ENCODE measurements at regions not wholly inside any gene's neighbourhood (a gene's known extent, or its start where the extent isn't known, plus 50 kb on each side); places are given as distances from the start of the nearest gene placed in this dataset.
"Not testable (repeated sequence)": the region's sequence is repeated elsewhere in the genome, so short reads cannot be mapped to it uniquely, and the experiment has no call there.

GRCh38 chr15:38740206-38740605, 175.6 kb upstream of the RASGRP1 start:
- DNase-seq (ENCODE audit: low read depth in 2 of 2) = no peak

GRCh38 chr15:38743147-38743546, 178.5 kb upstream of the RASGRP1 start:
- no peak for DNase-seq (ENCODE audit: low read depth in 2 of 2)

- no peak for DNase-seq (ENCODE audit: low read depth in 2 of 2)
Measured at GRCh38 chr15:38745126-38745525, 180.5 kb upstream of the RASGRP1 start.

- DNase-seq (ENCODE audit: low read depth in 2 of 2) = no peak
Measured at GRCh38 chr15:38745626-38746025, 181.0 kb upstream of the RASGRP1 start.

- no peak for DNase-seq (ENCODE audit: low read depth in 2 of 2)
Measured at GRCh38 chr15:38746211-38746610, 181.6 kb upstream of the RASGRP1 start.

- no peak for DNase-seq (ENCODE audit: low read depth in 2 of 2)
Measured at GRCh38 chr15:38748710-38749109, 184.1 kb upstream of the RASGRP1 start.

GRCh38 chr15:38750786-38751185, 186.2 kb upstream of the RASGRP1 start:
- no peak for DNase-seq (ENCODE audit: low read depth in 2 of 2)

GRCh38 chr15:38755718-38756117, 191.1 kb upstream of the RASGRP1 start:
- DNase-seq (ENCODE audit: low read depth in 2 of 2) = no peak

GRCh38 chr15:38756441-38756840, 191.8 kb upstream of the RASGRP1 start:
- no peak for DNase-seq (ENCODE audit: low read depth in 2 of 2)

GRCh38 chr15:38758043-38758442, 193.4 kb upstream of the RASGRP1 start:
- no peak for DNase-seq (ENCODE audit: low read depth in 2 of 2)

- no peak for DNase-seq (ENCODE audit: low read depth in 2 of 2)
Measured at GRCh38 chr15:38761681-38762080, 197.1 kb upstream of the RASGRP1 start.

GRCh38 chr15:38768970-38769369, 204.4 kb upstream of the RASGRP1 start:
- DNase-seq (ENCODE audit: low read depth in 2 of 2) = no peak

- no peak for DNase-seq (ENCODE audit: low read depth in 2 of 2)
Measured at GRCh38 chr15:38769492-38769891, 204.9 kb upstream of the RASGRP1 start.

GRCh38 chr15:38774076-38774475, 209.5 kb upstream of the RASGRP1 start:
- not testable (repeated sequence) for DNase-seq (ENCODE audit: low read depth in 2 of 2)

GRCh38 chr15:38781196-38781595, 216.6 kb upstream of the RASGRP1 start:
- no peak for DNase-seq (ENCODE audit: low read depth in 2 of 2)

- no peak for DNase-seq (ENCODE audit: low read depth in 2 of 2)
Measured at GRCh38 chr15:38782156-38782555, 217.5 kb upstream of the RASGRP1 start.

- DNase-seq (ENCODE audit: low read depth in 2 of 2) = no peak
Measured at GRCh38 chr15:38788918-38789317, 224.3 kb upstream of the RASGRP1 start.

GRCh38 chr15:38789566-38789965, 225.0 kb upstream of the RASGRP1 start:
- no peak for DNase-seq (ENCODE audit: low read depth in 2 of 2)

GRCh38 chr15:38793206-38793810, 228.7 kb upstream of the RASGRP1 start:
- no peak for DNase-seq (ENCODE audit: low read depth in 2 of 2)

- DNase-seq (ENCODE audit: low read depth in 2 of 2) = no peak
Measured at GRCh38 chr15:38795471-38796245, 231.0 kb upstream of the RASGRP1 start.

- no peak for DNase-seq (ENCODE audit: low read depth in 2 of 2)
Measured at GRCh38 chr15:38796589-38796988, 232.0 kb upstream of the RASGRP1 start.

GRCh38 chr15:38797506-38797905, 232.9 kb upstream of the RASGRP1 start:
- DNase-seq (ENCODE audit: low read depth in 2 of 2) = not testable (repeated sequence)

- DNase-seq (ENCODE audit: low read depth in 2 of 2) = not testable (repeated sequence)
Measured at GRCh38 chr15:38799202-38799601, 234.6 kb upstream of the RASGRP1 start.
